ENCODE measurements at regions not wholly inside any gene's neighbourhood (a gene's known extent, or its start where the extent isn't known, plus 50 kb on each side); places are given as distances from the start of the nearest gene placed in this dataset.

- no peak for DNase-seq (ENCODE audit: low spot score in 2 of 2)
- no peak for TF ChIP-seq EP300 (IDR thresholded peaks at IDR 0.05)
- no peak for TF ChIP-seq CTCF (IDR thresholded peaks at IDR 0.05)
- TF ChIP-seq POLR2A (IDR thresholded peaks at IDR 0.05), result no peak
- 0 to 48% methylated on average over 1 of the region's 1 CpG for WGBS, 2 donors
- Histone ChIP-seq H3K36me3 (no peaks in the 10 kb centered on the region), H3K27me3 (no peaks in the 10 kb centered on the region), H3K9me3 (no peaks in the 10 kb centered on the region), H3K27ac (no peak overlapping the region), H3K4me3 (no peak overlapping the region), H3K4me1 (peaks cover 0 to 2% (median 0%) of the 10 kb centered on the region in 4 donors)
Measured at GRCh38 chr10:24133835-24134234, 75.1 kb upstream of the KIAA1217 start.

GRCh38 chr10:24136070-24136469, 72.9 kb upstream of the KIAA1217 start:
- Histone ChIP-seq H3K27ac (no peak overlapping the region), H3K4me1 (no peaks in the 10 kb centered on the region), H3K9me3 (peaks cover 0 to 11% (median 2%) of the 10 kb centered on the region in 4 donors), H3K36me3 (no peaks in the 10 kb centered on the region), H3K4me3 (no peak overlapping the region), H3K27me3 (no peaks in the 10 kb centered on the region)
- WGBS, 2 donors, result 29 to 50% methylated on average over 4 of the region's 4 CpGs
- no peak for DNase-seq (ENCODE audit: low spot score in 2 of 2)
- no peak for TF ChIP-seq EP300 (IDR thresholded peaks at IDR 0.05)
- no peak for TF ChIP-seq CTCF (IDR thresholded peaks at IDR 0.05)
- no peak for TF ChIP-seq POLR2A (IDR thresholded peaks at IDR 0.05)

GRCh38 chr10:24147321-24147720, 61.6 kb upstream of the KIAA1217 start:
- Histone ChIP-seq H3K27ac (no peak overlapping the region), H3K4me3 (no peak overlapping the region), H3K9me3 (no peaks in the 10 kb centered on the region), H3K27me3 (no peaks in the 10 kb centered on the region), H3K36me3 (no peaks in the 10 kb centered on the region), H3K4me1 (no peaks in the 10 kb centered on the region)
- no peak for TF ChIP-seq EP300 (IDR thresholded peaks at IDR 0.05)
- no peak for TF ChIP-seq POLR2A (IDR thresholded peaks at IDR 0.05)
- no peak for TF ChIP-seq CTCF (IDR thresholded peaks at IDR 0.05)
- DNase-seq (ENCODE audit: low spot score in 2 of 2), result no peak
- WGBS, 2 donors, result 80 to 85% methylated on average over 6 of the region's 6 CpGs

GRCh38 chr10:24149640-24150039, 59.3 kb upstream of the KIAA1217 start:
- WGBS, 2 donors, result 96 to 97% methylated on average over 2 of the region's 2 CpGs
- no peak overlapping the region for H3K27ac ChIP-seq
- TF ChIP-seq POLR2A (IDR thresholded peaks at IDR 0.05) (no peak), CTCF (IDR thresholded peaks at IDR 0.05) (no peak), EP300 (IDR thresholded peaks at IDR 0.05) (no peak)
- H3K4me1 ChIP-seq, result no peaks in the 10 kb centered on the region
- H3K9me3 ChIP-seq, result no peaks in the 10 kb centered on the region
- H3K4me3 ChIP-seq, result no peak overlapping the region
- no peak for DNase-seq (ENCODE audit: low spot score in 2 of 2)
- H3K27me3 ChIP-seq, result no peaks in the 10 kb centered on the region
- H3K36me3 ChIP-seq, result no peaks in the 10 kb centered on the region

GRCh38 chr10:24150853-24151252, 58.1 kb upstream of the KIAA1217 start:
- Histone ChIP-seq H3K9me3 (no peaks in the 10 kb centered on the region), H3K27me3 (no peaks in the 10 kb centered on the region), H3K4me3 (no peak overlapping the region), H3K27ac (no peak overlapping the region), H3K36me3 (no peaks in the 10 kb centered on the region), H3K4me1 (no peaks in the 10 kb centered on the region)
- no peak for DNase-seq (ENCODE audit: low spot score in 2 of 2)
- 98 to 100% methylated on average over 3 of the region's 3 CpGs for WGBS, 2 donors
- no peak for TF ChIP-seq EP300 (IDR thresholded peaks at IDR 0.05)
- no peak for TF ChIP-seq POLR2A (IDR thresholded peaks at IDR 0.05)
- TF ChIP-seq CTCF (IDR thresholded peaks at IDR 0.05), result no peak

All from tibial nerve (tissue), 4 donors.